ENCODE measurements at regions not wholly inside any gene's neighbourhood (a gene's known extent, or its start where the extent isn't known, plus 50 kb on each side); places are given as distances from the start of the nearest gene placed in this dataset.

- DNase-seq = no peak
Measured at GRCh38 chr16:51705142-51705541, 554.1 kb upstream of the SALL1 start.

- no peak for DNase-seq
Measured at GRCh38 chr16:51701025-51701424, 550.0 kb upstream of the SALL1 start.

- no peak for DNase-seq
Measured at GRCh38 chr16:51699686-51700396, 548.8 kb upstream of the SALL1 start.

GRCh38 chr16:51698647-51699046 lies 547.6 kb upstream of the SALL1 start:
- DNase-seq = no peak

DNA sequence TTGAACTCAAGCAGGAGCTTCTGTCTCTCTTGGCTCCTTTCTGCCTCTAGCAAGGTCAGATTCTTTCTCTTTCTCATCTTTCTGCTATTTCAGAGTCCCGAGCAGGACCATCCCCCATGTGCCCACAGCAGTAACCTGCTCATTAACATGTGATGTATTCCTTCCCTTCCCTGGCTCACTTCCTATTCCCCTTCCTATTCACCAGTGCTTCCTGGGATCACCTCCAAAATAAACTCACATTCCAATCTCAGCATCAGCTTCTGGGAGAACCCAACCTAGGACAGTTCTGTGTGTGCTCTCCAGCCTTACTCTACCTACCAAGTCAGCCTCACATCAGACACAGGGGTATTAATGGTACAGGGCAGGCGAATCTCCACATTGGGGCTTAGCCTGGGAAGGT lies 546.4 kb upstream of the SALL1 start:
- DNase-seq = no peak

DNA sequence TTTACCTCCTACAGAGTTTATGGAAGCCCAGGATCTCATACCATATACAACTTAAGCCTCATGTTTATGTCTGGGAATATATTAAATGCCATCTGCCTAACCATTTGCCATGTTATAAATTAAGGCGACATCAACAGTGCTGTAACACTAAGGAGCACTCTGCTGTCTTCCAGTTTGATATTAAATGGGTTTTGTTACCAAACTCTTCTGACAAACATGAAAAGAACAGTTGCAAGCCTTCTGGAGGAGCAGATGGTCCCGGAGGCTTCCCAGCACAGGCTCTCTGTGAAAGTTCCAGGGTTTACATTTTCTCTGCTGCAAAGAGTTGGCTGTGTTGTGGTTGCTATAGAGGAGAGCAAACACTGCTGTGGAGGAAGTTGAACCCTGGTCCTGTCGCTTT lies 545.3 kb upstream of the SALL1 start:
- DNase-seq = no peak

- DNase-seq = no peak
Measured at GRCh38 chr16:51691109-51691508, 540.0 kb upstream of the SALL1 start.

GRCh38 chr16:51685498-51685897 lies 534.4 kb upstream of the SALL1 start:
- no peak for DNase-seq

DNA sequence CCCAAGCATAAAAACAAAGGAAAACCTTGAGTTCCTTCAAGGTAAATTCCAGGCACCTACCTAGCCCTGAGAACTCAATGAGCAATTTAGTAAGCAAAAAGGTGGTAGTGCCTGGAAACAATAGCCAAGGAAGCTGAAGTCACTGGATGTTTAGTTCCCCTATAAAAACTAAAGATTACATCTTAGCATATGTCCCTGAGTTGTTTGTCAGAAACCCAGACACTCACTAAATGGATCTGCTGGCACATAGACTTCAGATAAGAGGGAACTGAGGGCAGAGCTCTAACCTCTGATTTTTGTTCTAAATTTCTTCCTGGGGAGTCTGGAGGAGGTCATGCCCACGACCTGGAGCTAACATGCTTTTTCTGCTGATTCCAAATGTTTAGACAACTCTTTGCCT lies 532.8 kb upstream of the SALL1 start:
- no peak for DNase-seq

DNA sequence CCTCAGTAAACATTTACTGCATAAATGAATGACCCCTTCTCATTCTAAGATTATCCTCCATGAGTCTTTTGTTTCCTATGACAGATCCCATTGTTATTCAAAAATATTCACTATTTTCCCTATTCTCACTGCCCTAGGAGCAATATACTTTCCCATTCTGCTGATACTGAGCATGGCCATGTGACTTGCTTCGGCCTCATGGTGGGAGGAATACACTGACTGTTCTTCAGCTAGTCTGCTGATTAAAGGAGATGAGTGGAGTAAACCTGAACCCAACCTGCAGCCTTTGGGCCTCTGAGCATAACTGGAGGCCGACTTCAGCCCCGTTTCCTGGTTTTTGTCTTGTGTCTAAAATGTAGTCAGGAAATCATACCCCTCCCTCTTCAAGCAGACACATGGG lies 531.8 kb upstream of the SALL1 start:
- no peak for DNase-seq

GRCh38 chr16:51674615-51675014 lies 523.5 kb upstream of the SALL1 start:
- no peak for DNase-seq

GRCh38 chr16:51670527-51670926 lies 519.5 kb upstream of the SALL1 start:
- no peak for DNase-seq

- no peak for DNase-seq
Measured at GRCh38 chr16:51666821-51667220, 515.8 kb upstream of the SALL1 start.

- DNase-seq = no peak
Measured at GRCh38 chr16:51666074-51666473, 515.0 kb upstream of the SALL1 start.

DNA sequence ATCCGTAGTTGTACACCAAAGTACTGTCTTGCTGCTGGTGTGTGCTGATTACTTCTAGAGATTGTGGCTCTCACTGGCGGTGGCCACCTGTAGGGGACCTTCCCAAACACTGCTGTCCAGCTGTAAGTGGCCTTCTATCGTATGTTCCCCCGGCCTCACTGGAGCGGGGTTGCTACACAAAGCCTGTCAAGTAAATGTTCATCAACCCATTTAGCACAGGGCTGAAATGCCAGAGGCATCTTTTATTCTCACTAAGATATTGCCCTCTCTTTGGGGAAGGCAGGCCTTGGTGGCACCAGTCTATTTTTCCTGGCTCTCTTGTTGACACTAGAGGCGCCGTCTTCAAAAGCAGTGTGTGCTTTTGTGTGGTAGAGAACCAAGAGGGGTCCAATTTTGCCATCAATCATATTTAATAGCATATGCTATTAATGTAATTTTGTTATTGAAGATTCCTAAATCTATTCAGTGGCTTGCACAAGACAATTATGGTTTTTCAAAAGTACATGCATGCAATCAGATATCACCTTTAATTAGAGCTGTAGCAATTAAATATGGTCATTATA lies 514.4 kb upstream of the SALL1 start:
- no peak for DNase-seq

DNA sequence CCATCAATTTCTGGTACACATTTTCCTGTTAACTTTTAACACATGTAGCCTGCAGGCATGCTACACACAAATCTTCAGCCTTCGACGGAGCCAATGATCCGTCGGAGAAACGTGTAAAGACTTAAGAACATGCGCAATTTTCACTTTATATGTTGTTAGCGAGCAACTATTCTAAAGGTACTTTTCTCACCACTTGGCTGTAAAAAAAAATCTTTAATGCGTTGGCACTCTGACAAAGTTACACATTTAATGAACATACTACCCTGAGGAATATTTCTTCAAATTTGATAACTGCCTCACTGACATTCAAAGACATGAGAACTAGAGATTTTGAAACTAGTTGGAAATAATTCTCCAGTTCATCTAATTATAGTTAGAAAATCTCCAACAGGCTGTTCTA lies 507.5 kb upstream of the SALL1 start:
- no peak for DNase-seq

- no peak for DNase-seq
Measured at GRCh38 chr16:51657848-51658247, 506.8 kb upstream of the SALL1 start.

DNA sequence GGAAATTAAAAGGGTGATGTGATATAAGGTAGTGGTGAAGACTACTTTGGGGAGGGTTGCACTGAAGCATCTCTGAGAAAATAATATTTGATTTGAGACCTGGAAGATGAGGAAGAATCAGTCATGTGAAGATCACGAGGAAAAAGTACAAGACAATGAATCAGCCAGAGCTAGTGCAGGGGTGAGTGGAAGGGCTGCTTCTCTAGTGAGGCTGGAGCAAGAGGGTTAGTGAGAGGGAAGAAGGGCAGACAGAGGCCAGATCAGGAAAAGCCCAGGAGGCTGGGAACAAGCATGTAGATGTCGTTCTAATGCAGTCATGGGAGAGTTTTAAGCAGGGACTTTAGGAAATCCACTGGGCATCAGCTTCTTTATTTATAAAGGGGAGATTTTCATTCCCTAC lies 504.2 kb upstream of the SALL1 start:
- DNase-seq = no peak

- no peak for DNase-seq
Measured at GRCh38 chr16:51651061-51651466, 500.0 kb upstream of the SALL1 start.

DNA sequence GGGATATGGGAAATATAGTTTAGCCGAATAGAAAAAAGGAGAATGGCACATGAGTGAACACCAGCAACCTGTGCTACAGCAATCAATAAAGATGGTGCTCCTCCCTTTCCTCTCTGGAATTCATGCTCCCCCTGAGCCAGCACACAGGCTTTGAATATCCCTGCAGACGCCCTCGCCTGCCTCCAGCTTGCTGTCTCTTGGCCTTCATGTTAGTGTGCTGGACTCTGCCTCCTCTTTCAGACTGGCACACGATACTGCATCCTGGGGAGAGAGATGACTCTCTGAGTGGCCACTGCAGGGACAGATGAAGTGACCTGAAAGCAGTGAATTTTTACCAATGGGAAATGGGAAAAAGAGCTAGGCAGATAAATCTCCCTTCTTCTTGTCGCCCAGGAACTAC lies 498.6 kb upstream of the SALL1 start:
- DNase-seq = no peak

DNA sequence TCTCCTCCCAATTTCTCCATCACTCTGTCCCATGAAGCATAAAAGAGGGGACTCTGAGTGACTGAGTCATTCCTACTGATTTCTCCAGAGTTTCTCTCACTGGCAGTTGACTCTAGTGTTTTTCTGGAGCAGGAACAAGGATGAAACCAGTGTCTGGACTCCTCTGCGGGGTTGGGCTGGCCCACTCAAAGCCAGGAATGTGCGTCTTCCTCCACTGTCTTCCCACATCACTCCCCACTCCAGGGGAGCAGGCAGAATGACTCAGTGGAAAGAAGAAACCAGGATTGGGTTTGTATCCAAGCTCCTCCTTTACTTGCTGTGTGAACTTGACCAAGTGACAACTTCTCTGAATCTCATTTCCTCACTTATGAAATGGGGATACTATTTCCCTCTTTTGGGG lies 497.5 kb upstream of the SALL1 start:
- no peak for DNase-seq

DNA sequence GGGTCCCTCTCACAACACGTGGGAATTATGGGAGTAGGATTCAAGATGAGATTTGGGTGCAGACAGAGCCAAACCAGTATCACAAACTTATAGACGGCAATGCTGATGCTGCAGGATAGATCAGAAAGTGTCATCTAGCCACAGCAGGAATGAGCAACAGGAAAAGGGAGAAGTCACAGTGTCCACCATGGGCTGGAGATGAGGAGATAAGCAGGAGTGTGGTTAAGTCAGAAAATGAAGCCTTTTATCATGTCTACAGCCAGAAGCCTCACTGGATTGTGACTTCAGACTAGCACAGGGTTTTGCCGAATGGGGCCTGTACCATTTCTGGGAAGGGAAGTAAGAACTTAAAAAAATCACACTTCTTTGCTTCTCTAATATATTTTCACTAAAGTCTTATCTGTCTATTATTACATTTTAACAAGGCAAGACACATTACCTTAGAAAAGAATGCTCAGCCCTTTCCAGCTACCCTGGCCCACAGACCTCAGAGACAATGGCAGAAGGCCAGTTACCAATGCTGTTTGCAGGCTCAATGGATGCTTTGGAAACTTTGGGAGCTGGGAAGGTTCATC lies 490.2 kb upstream of the SALL1 start:
- no peak for DNase-seq

- no peak for DNase-seq
Measured at GRCh38 chr16:51640196-51640595, 489.1 kb upstream of the SALL1 start.

DNA sequence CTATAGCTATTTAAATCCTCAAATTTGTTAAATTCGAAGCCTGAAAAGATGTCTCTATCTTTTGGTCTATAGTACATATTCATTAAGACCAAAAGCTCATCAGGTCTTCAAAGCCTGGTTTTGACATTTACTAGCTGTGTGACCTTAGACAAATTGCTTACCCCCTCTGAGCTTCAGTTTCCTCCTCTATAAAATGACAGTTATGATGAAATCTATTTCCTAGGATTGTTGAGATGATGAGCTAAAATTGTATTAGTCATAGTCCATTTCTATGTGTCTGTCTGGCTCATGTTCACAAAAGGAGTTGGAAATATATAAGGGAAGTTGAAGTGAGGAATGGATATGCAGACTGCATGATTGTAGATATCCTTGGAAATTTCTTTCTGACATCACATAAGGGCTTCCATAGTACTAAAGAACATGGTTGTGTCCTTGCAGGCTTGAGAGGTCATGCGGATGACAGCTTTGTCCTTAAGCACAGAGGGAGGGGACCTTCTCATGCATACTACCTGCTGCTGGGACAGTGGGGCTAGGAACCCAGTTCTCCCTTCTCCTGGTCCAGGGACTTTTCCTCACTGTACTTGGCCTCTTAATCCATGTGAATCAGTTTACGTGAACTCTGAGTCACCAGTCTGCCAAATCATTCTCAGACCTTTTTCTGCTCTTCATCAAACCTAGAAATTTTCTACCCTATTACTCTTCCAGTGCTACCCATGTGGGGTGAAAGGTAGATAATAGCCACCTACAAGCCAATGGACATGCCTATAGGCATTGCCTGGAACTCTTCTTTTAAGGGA lies 487.5 kb upstream of the SALL1 start:
- DNase-seq = no peak
